HFF-Myc (cell line): ENCODE measurements at regions not wholly inside any gene's neighbourhood (a gene's known extent, or its start where the extent isn't known, plus 50 kb on each side); places are given as distances from the start of the nearest gene placed in this dataset.

Experiments
- DNase-seq: peaks from one replicate; pipeline ENCODE4 v3.0.0-alpha.2; 2011; ENCODE audit warnings: low read depth; ENCODE audit errors: extremely low read depth
- H3K4me3 ChIP-seq: replicated peaks from 2 replicates; pipeline ENCODE4 v1.5.1; 2011; ENCODE audit warnings: low read depth, mild to moderate bottlenecking, control low read depth, low read length
- CTCF ChIP-seq: IDR thresholded peaks from 2 replicates; pipeline ENCODE4 v1.5.1; 2012; ENCODE audit warnings: mild to moderate bottlenecking, low read depth, low read length, control low read depth; ENCODE audit errors: missing control alignments

- no peak for TF ChIP-seq CTCF
- DNase-seq = no peak
- no peak overlapping the region for H3K4me3 ChIP-seq
Measured at GRCh38 chr4:26139310-26139924, 181.4 kb upstream of the RBPJ start.

- no peak for DNase-seq
- no peak for TF ChIP-seq CTCF
- H3K4me3 ChIP-seq = no peak overlapping the region
Measured at GRCh38 chr4:26140150-26140898, 180.5 kb upstream of the RBPJ start.

GRCh38 chr4:26141051-26141721 is 179.6 kb upstream of the RBPJ start:
- no peak for TF ChIP-seq CTCF
- no peak for DNase-seq
- no peak overlapping the region for H3K4me3 ChIP-seq

- TF ChIP-seq CTCF = no peak
- H3K4me3 ChIP-seq = no peak overlapping the region
- DNase-seq = no peak
Measured at GRCh38 chr4:26141911-26142638, 178.7 kb upstream of the RBPJ start.

- no peak overlapping the region for H3K4me3 ChIP-seq
- TF ChIP-seq CTCF = no peak
- no peak for DNase-seq
Measured at GRCh38 chr4:26144526-26145155, 176.2 kb upstream of the RBPJ start.

GRCh38 chr4:26145212-26145611 is 175.6 kb upstream of the RBPJ start:
- no peak for TF ChIP-seq CTCF
- DNase-seq = no peak
- H3K4me3 ChIP-seq = no peak overlapping the region
